ENCODE measurements at regions not wholly inside any gene's neighbourhood (a gene's known extent, or its start where the extent isn't known, plus 50 kb on each side); places are given as distances from the start of the nearest gene placed in this dataset.

- no peak for DNase-seq (ENCODE audit: low read depth in 2 of 2)
Observed at GRCh38 chr1:36555041-36555440, 72.3 kb upstream of the CSF3R start.

GRCh38 chr1:36554323-36554628 is 71.6 kb upstream of the CSF3R start:
- DNase-seq (ENCODE audit: low read depth in 2 of 2): no peak

GRCh38 chr1:36553591-36554322 is 71.0 kb upstream of the CSF3R start:
- peak; percentile 58 to 75 for DNase-seq (ENCODE audit: low read depth in 2 of 2)

- DNase-seq (ENCODE audit: low read depth in 2 of 2): no peak
Observed at GRCh38 chr1:36542962-36543515, 60.3 kb upstream of the CSF3R start.

GRCh38 chr1:36542024-36542961 is 59.6 kb upstream of the CSF3R start:
- no peak for DNase-seq (ENCODE audit: low read depth in 2 of 2)

- DNase-seq (ENCODE audit: low read depth in 2 of 2): no peak
Observed at GRCh38 chr1:36540056-36540455, 57.3 kb upstream of the CSF3R start.

- no peak for DNase-seq (ENCODE audit: low read depth in 2 of 2)
Observed at GRCh38 chr1:36539526-36539925, 56.8 kb upstream of the CSF3R start.

GRCh38 chr1:36537991-36538390 is 55.3 kb upstream of the CSF3R start:
- no peak for DNase-seq (ENCODE audit: low read depth in 2 of 2)

- DNase-seq (ENCODE audit: low read depth in 2 of 2): no peak
Observed at GRCh38 chr1:36537190-36537768, 54.6 kb upstream of the CSF3R start.

GRCh38 chr1:36536727-36537126 is 54.0 kb upstream of the CSF3R start:
- DNase-seq (ENCODE audit: low read depth in 2 of 2): no peak

- DNase-seq (ENCODE audit: low read depth in 2 of 2): no peak
Observed at GRCh38 chr1:36534711-36535412, 52.1 kb upstream of the CSF3R start.

GRCh38 chr1:36533897-36534296 is 51.2 kb upstream of the CSF3R start:
- DNase-seq (ENCODE audit: low read depth in 2 of 2): no peak

- no peak for DNase-seq (ENCODE audit: low read depth in 2 of 2)
Observed at GRCh38 chr1:36532810-36533401, 50.2 kb upstream of the CSF3R start.
